Progenitor cell of endocrine pancreas (in vitro differentiated cells): ENCODE measurements at regions not wholly inside any gene's neighbourhood (a gene's known extent, or its start where the extent isn't known, plus 50 kb on each side); places are given as distances from the start of the nearest gene placed in this dataset.

Source experiments
- DNase-seq: peaks from one replicate; pipeline ENCODE4 v3.0.0; 2021; ENCODE audit warnings: low spot score; ENCODE audit not compliant: unreplicated experiment
- H3K27ac Mint-ChIP-seq: 2 replicates; pipeline ENCODE4 v1.8.0; 2021; ENCODE audit warnings: mild to moderate bottlenecking, moderate library complexity, mixed read lengths
- H3K27me3 Mint-ChIP-seq: 2 replicates; pipeline ENCODE4 v1.8.0; 2021; ENCODE audit warnings: mixed read lengths
- H3K36me3 Mint-ChIP-seq: 2 replicates; pipeline ENCODE4 v1.8.0; 2022; ENCODE audit warnings: mixed read lengths; ENCODE audit not compliant: insufficient read depth
- H3K4me1 Mint-ChIP-seq: 2 replicates; pipeline ENCODE4 v1.8.0; 2021; ENCODE audit warnings: low read depth, mixed read lengths
- H3K4me3 Mint-ChIP-seq: 2 replicates; pipeline ENCODE4 v1.8.0; 2021; ENCODE audit warnings: low read depth, mild to moderate bottlenecking, moderate library complexity, mixed read lengths
- H3K9me3 Mint-ChIP-seq: 2 replicates; pipeline ENCODE4 v1.8.0; 2021; ENCODE audit warnings: low read depth, mixed read lengths
- TF ChIP-seq, protein P1 (sequence below): fragments of 200-600 bp; sonication (generic); IDR thresholded peaks from one replicate; pipeline ENCODE4 v1.5.0; 2021; ENCODE audit warnings: antibody characterized with exemption, mild to moderate bottlenecking; ENCODE audit not compliant: unreplicated experiment

DNA sequence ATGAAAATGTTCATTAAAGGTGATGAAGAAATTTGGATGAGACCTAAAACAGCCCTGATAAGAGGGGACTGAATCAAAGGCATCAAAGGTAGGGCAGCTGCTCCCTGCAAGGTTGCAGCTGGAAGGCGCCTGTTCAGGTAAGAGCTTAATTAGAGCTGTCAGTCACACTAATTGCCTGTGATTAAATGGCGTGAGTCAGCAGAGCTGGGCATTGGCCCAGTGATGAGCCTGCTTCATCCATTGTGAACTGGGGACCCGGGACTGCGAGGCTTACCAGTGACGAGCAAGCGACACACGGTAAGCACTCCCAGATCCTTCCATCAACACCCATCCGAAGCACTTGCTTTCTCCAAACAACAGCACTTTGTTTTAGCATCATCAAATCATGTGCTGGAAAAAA, 621.5 kb upstream of the CDH4 start:
- peaks cover 12% of the 10 kb centered on the region for H3K27me3 Mint-ChIP-seq
- no peak overlapping the region for H3K4me3 Mint-ChIP-seq
- no peaks in the 10 kb centered on the region for H3K36me3 Mint-ChIP-seq
- DNase-seq = no peak
- H3K4me1 Mint-ChIP-seq = peaks cover 2% of the 10 kb centered on the region
- TF ChIP-seq, protein P1, sequence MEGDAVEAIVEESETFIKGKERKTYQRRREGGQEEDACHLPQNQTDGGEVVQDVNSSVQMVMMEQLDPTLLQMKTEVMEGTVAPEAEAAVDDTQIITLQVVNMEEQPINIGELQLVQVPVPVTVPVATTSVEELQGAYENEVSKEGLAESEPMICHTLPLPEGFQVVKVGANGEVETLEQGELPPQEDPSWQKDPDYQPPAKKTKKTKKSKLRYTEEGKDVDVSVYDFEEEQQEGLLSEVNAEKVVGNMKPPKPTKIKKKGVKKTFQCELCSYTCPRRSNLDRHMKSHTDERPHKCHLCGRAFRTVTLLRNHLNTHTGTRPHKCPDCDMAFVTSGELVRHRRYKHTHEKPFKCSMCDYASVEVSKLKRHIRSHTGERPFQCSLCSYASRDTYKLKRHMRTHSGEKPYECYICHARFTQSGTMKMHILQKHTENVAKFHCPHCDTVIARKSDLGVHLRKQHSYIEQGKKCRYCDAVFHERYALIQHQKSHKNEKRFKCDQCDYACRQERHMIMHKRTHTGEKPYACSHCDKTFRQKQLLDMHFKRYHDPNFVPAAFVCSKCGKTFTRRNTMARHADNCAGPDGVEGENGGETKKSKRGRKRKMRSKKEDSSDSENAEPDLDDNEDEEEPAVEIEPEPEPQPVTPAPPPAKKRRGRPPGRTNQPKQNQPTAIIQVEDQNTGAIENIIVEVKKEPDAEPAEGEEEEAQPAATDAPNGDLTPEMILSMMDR = no peak
- no peak overlapping the region for H3K27ac Mint-ChIP-seq
- H3K9me3 Mint-ChIP-seq = no peaks in the 10 kb centered on the region

- H3K27me3 Mint-ChIP-seq = peaks cover 10% of the 10 kb centered on the region
- H3K4me3 Mint-ChIP-seq = no peak overlapping the region
- peaks cover 2% of the 10 kb centered on the region for H3K4me1 Mint-ChIP-seq
- TF ChIP-seq, protein P1 = no peak
- H3K27ac Mint-ChIP-seq = no peak overlapping the region
- DNase-seq = no peak
- peaks cover 8% of the 10 kb centered on the region for H3K9me3 Mint-ChIP-seq
- H3K36me3 Mint-ChIP-seq = no peaks in the 10 kb centered on the region
Observed at GRCh38 chr20:60631585-60632287, 620.3 kb upstream of the CDH4 start.

GRCh38 chr20:60632391-60633262, 619.4 kb upstream of the CDH4 start:
- Mint-ChIP-seq H3K36me3 (no peaks in the 10 kb centered on the region), H3K4me3 (no peak overlapping the region), H3K4me1 (peaks cover 2% of the 10 kb centered on the region), H3K27me3 (peaks cover 9% of the 10 kb centered on the region), H3K27ac (no peak overlapping the region), H3K9me3 (peaks cover 11% of the 10 kb centered on the region)
- TF ChIP-seq, protein P1 = no peak
- DNase-seq = no peak

GRCh38 chr20:60634491-60635172, 617.4 kb upstream of the CDH4 start:
- Mint-ChIP-seq H3K27ac (no peak overlapping the region), H3K4me1 (peaks cover 2% of the 10 kb centered on the region), H3K9me3 (peaks cover 11% of the 10 kb centered on the region), H3K36me3 (no peaks in the 10 kb centered on the region), H3K27me3 (peaks cover 6% of the 10 kb centered on the region), H3K4me3 (no peak overlapping the region)
- DNase-seq = no peak
- TF ChIP-seq, protein P1 = no peak

GRCh38 chr20:60636417-60636816, 615.6 kb upstream of the CDH4 start:
- TF ChIP-seq, protein P1 = no peak
- DNase-seq = no peak
- Mint-ChIP-seq H3K27me3 (peaks cover 6% of the 10 kb centered on the region), H3K4me1 (no peaks in the 10 kb centered on the region), H3K4me3 (no peak overlapping the region), H3K9me3 (peaks cover 11% of the 10 kb centered on the region), H3K36me3 (no peaks in the 10 kb centered on the region), H3K27ac (no peak overlapping the region)
